Gastroesophageal sphincter (tissue), 3 donors: ENCODE measurements at regions not wholly inside any gene's neighbourhood (a gene's known extent, or its start where the extent isn't known, plus 50 kb on each side); places are given as distances from the start of the nearest gene placed in this dataset.

ENCODE experiments used
- EP300 ChIP-seq: sonication (generic); formaldehyde crosslinking; IDR thresholded peaks from one replicate; pipeline ENCODE4 v1.6.1; 2017; ENCODE audit warnings: antibody characterized with exemption, mild to moderate bottlenecking
- POLR2A ChIP-seq, 2 donors: fragments of 450-650 bp; IDR thresholded peaks; one replicate each; pipeline ENCODE4 v1.6.1; 2017; ENCODE audit warnings: antibody characterized with exemption in 2 of 2, mild to moderate bottlenecking in 2 of 2, moderate library complexity in 1 of 2
- POLR2AphosphoS5 ChIP-seq: sonication (generic); formaldehyde crosslinking; IDR thresholded peaks from one replicate; pipeline ENCODE4 v1.6.1; 2017; ENCODE audit warnings: antibody characterized with exemption
- TF ChIP-seq, protein P1 (sequence below), 4 experiments: fragments of 200-600 bp in 2 of 4; fragments of 450-650 bp in 2 of 4; sonication (generic) in 1 of 4; IDR thresholded peaks; one replicate each; pipeline ENCODE4 v1.5.1; 2017 to 2019; ENCODE audit warnings: antibody characterized with exemption in 4 of 4, mild to moderate bottlenecking in 2 of 4, moderate library complexity in 2 of 4

DNA sequence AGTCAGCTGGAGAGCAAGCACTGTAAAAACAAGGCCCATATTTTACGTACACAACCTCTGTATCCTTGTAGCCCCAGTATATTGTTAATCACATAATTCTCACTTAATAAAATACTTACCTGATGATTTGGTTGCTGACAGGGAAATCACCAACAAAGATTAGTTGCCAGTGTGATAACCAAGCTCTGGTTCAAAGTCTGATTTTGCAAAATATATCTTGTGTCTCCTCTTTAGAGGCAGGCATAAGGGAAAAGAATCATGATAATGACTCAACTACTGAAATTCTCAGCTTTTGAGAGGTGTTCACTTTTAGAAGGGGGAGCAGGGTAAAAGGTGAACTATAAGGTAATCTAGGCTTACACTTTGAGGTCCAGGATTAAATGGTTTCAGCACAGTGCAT, 351.1 kb upstream of the CD180 start:
- TF ChIP-seq EP300 (no peak), POLR2A (IDR thresholded peaks at IDR 0.05) (no peak), POLR2AphosphoS5 (no peak)
- TF ChIP-seq, protein P1, sequence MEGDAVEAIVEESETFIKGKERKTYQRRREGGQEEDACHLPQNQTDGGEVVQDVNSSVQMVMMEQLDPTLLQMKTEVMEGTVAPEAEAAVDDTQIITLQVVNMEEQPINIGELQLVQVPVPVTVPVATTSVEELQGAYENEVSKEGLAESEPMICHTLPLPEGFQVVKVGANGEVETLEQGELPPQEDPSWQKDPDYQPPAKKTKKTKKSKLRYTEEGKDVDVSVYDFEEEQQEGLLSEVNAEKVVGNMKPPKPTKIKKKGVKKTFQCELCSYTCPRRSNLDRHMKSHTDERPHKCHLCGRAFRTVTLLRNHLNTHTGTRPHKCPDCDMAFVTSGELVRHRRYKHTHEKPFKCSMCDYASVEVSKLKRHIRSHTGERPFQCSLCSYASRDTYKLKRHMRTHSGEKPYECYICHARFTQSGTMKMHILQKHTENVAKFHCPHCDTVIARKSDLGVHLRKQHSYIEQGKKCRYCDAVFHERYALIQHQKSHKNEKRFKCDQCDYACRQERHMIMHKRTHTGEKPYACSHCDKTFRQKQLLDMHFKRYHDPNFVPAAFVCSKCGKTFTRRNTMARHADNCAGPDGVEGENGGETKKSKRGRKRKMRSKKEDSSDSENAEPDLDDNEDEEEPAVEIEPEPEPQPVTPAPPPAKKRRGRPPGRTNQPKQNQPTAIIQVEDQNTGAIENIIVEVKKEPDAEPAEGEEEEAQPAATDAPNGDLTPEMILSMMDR (IDR thresholded peaks at IDR 0.05), result no peak
